ENCODE measurements at regions not wholly inside any gene's neighbourhood (a gene's known extent, or its start where the extent isn't known, plus 50 kb on each side); places are given as distances from the start of the nearest gene placed in this dataset.

- no peak for DNase-seq
Measured at GRCh38 chrX:116226665-116227484, 56.3 kb downstream of the AGTR2 start.

GRCh38 chrX:116230130-116230898, 59.8 kb downstream of the AGTR2 start:
- no peak for DNase-seq

GRCh38 chrX:116232833-116233232, 62.3 kb downstream of the AGTR2 start:
- no peak for DNase-seq

- DNase-seq = no peak
Measured at GRCh38 chrX:116236666-116237065, 66.1 kb downstream of the AGTR2 start.

GRCh38 chrX:116238093-116238492, 67.5 kb downstream of the AGTR2 start:
- no peak for DNase-seq

- DNase-seq = no peak
Measured at GRCh38 chrX:116238567-116239255, 68.2 kb downstream of the AGTR2 start.

GRCh38 chrX:116239944-116240840, 69.6 kb downstream of the AGTR2 start:
- no peak for DNase-seq

- DNase-seq = no peak
Measured at GRCh38 chrX:116241001-116241400, 70.5 kb downstream of the AGTR2 start.

- no peak for DNase-seq
Measured at GRCh38 chrX:116243039-116243438, 72.5 kb downstream of the AGTR2 start.

GRCh38 chrX:116246261-116246660, 75.7 kb downstream of the AGTR2 start:
- DNase-seq = no peak

- DNase-seq = no peak
Measured at GRCh38 chrX:116267511-116268040, 97.0 kb downstream of the AGTR2 start.

GRCh38 chrX:116272322-116272721, 101.8 kb downstream of the AGTR2 start:
- DNase-seq = no peak

GRCh38 chrX:116272861-116273260, 102.3 kb downstream of the AGTR2 start:
- no peak for DNase-seq

GRCh38 chrX:116276261-116276660, 105.7 kb downstream of the AGTR2 start:
- DNase-seq = no peak

- DNase-seq = no peak
Measured at GRCh38 chrX:116277351-116278225, 107.0 kb downstream of the AGTR2 start.

- no peak for DNase-seq
Measured at GRCh38 chrX:116278826-116279225, 108.3 kb downstream of the AGTR2 start.

- DNase-seq = no peak
Measured at GRCh38 chrX:116281106-116281505, 110.6 kb downstream of the AGTR2 start.

- DNase-seq = no peak
Measured at GRCh38 chrX:116282751-116283150, 112.2 kb downstream of the AGTR2 start.

GRCh38 chrX:116284400-116284799, 113.9 kb downstream of the AGTR2 start:
- no peak for DNase-seq

- DNase-seq = no peak
Measured at GRCh38 chrX:116285501-116285900, 115.0 kb downstream of the AGTR2 start.

GRCh38 chrX:116289592-116289991, 119.0 kb downstream of the AGTR2 start:
- no peak for DNase-seq
